Superior temporal gyrus (tissue), 1 donor: ENCODE measurements at regions not wholly inside any gene's neighbourhood (a gene's known extent, or its start where the extent isn't known, plus 50 kb on each side); places are given as distances from the start of the nearest gene placed in this dataset.
"Not testable (repeated sequence)": the region's sequence is repeated elsewhere in the genome, so short reads cannot be mapped to it uniquely, and the experiment has no call there.

ENCODE experiments used
- DNase-seq: peaks from one replicate; pipeline ENCODE4 v3.0.0-alpha.2; 2016; ENCODE audit errors: extremely low spot score

DNA sequence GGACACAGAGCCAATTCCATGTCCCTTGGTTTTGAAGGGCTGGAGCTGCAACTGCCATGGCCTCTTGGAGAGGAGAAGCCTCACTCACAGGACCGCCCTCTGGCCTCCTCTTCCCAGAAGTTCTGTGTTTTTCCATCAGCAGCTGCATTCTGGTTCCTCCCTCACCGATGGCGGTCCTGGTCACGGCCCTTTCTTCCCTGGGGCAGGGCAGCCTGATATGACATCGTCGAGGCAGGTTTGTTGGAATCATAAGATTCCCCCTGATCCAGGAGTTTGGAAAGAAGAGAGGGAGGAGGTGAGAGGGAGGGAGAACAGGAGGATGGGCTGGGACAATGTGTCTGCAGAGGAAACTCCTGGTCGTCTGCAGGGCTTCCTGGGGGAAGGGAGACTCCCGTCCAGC, 82.7 kb upstream of the PDZD8 start:
- DNase-seq = no peak

DNA sequence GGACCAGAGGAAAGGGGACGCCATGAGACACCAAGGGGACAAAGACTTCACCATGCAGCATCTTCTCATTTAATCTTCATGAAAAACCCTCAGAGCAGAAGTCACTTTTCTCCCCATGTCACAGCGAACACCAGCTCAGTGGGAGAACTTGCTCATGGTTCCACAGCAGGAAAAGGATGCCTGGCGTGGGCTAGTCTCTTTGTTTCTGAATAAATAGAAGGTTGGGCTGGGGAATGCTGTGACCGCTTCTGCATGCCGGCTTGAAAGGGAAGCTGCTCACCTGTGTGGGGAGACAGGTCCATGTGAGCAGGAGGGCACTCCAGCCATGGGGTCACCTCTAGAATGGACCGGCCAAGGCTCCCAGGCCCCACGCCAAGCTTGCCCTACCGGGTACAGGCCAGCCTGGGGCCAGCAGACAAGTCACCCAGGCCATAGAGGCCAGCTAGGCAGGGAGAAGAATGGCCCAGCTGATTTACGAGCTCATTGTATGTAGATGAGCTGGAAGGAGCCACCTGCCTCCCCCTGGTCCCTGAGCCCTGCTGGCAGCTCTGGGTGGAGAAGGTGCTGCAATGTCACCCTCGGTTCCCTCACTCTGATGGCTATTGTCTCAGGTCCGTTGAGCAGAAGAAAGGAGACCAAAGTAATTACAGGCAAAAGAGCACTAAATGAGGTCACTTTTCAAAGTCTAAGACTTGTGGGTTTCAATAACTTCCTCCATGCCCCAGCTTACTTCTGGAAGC, 82.0 kb upstream of the PDZD8 start:
- DNase-seq = no peak

DNA sequence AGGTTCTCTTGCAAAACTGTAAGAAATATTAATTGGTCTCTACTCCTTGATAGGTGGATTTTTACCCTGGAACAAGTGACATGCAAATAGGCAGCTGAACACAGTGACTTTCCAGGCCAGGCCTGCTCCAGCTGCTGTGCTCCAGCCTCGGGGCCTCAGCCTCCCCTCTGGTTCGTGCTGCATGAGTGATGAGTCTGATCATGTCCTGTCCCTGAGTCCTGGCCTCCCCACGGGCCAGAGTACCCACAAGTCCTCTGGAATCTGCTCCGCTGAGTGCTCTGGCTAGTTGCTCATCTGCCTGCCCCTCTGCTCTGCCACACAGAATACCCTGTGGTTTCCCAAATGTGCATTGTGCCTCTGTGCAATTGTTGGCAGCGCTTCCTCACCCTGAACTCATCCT, 80.1 kb upstream of the PDZD8 start:
- DNase-seq = no peak

DNA sequence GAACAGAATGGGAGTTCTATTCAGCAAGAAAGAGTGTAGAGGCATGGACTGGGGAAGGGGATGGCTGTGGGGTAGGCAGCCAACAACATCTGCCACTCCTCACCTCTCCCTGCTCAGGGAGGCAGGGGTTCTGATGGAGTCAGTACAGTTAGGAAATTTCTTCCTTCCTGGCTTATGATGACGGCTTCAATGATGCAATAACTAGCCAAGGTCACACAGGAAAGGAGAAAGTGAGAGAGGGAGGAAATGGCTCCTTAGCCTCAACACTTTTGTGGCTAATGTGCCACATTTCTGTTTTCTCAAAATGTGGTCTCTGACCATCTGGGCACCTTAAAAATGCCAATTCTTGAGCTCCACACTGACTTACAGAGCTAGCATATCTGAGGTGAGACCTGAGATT, 79.3 kb upstream of the PDZD8 start:
- DNase-seq = no peak

DNA sequence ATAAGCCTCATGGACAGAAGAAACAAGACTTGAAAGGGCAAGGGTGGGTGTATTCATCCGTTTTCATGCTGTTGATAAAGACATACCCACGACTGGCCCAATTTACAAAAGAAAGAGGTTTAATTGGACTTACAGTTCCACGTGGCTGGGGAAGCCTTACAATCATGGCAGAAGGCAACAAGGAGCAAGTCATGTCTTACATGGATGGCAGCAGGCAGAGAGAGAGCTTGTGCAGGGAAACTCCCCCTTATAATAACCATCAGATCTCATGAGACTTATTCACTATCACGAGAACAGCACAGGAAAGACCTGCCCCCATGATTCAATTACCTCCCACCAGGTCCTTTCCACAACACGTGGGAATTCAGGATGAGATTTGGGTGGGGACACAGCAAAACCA, 78.2 kb upstream of the PDZD8 start:
- DNase-seq = not testable (repeated sequence)

DNA sequence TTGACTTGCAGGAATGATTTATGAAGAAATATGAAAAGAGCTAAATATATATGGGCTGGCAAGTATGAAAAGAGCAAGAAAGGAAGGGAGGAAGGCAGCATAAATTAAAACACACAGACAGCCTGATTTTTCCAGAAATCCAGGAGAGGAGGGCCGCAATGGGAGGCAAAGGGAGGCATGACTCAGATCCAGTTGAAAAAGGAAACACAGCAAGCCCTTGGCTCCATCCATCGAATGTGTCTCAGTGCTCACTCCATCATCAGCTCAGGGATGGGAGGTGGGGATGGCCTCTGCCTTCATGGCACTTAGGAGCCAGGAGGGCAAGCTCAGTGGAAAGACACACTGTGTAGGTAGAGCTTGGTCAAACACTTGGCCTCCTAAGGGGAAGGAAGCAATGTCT, 75.7 kb upstream of the PDZD8 start:
- DNase-seq = no peak

DNA sequence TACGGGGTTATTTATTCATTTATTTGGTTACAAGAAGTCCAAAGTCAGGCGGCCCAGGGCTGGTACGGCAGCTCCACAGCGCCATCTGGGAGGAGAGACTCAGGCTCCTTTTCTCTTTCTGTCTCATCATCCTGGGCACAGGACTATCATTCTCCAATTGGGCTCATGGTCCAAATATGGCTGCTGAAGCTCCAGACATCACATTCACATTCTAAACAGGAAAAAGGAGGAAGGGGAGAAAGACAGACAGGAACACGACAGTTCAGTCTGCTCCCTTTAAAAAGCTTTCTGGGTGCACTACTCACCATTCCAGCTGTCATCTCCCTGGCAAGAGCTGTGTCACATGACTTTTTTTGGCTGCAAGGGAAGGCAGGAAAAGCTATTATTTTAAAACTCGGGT, 74.4 kb upstream of the PDZD8 start:
- no peak for DNase-seq

DNA sequence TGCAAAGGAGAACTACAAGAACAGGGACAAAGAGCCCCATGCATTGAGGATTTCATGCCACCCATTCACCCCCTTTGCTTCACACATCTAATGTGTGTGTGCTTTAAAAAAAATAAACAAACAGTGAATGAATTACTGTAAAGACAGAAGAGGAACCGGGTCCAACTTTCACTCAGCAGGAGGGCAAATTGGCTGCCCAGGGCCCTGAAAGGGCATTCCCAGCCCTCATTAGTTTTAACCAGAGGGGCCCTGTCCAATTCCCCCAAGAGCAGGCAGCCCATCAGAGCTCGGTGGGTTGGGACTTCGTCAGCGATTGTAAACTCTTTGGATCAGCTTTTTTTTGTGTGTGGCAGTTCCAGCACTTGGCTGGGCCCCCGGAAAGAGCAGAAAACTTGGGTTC, 73.6 kb upstream of the PDZD8 start:
- DNase-seq = no peak

DNA sequence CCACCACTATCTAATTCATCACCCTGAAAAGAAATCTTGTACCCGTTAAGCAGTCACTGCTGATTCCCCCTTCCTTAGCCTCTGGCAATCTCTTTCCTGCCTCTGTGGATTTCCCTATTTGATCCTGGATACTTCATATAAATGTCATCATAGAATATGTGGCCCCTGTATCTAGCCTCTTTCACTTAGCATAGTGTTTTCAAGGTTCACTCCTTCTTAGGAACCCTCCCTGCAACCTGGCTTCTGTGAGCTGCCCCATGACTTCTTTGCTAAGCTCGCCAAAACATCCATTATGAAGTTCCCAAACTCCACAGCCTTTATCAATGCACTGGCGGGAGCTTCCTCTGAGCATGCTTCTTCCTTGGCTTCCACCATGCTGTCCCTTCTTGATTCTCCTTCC, 70.8 kb upstream of the PDZD8 start:
- no peak for DNase-seq

DNA sequence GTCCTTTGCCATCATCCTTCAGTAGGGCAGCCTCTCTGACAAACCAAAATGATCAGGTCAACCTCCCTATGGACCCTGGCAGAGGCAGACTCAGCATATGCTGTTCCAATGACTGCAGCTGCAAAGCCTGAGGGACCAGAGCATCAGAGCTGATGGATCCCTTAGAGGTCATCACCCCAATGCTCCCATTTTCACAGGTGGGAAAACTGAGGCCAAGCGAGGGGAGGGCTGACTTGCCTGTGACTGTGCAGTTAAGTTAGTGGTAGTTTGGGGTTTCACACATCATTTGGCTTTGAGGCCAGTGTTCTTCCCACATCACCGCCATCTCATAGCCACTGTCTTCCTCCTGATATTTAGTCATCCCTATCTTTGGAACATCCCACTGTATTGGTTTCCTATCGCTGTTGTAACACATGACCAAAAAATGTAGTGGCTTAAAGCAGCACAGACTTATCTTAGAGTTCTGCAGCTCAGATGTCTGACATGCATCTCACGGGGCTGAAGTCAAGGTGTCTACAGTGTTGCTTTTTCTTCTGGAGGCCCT, 69.3 kb upstream of the PDZD8 start:
- DNase-seq = no peak

DNA sequence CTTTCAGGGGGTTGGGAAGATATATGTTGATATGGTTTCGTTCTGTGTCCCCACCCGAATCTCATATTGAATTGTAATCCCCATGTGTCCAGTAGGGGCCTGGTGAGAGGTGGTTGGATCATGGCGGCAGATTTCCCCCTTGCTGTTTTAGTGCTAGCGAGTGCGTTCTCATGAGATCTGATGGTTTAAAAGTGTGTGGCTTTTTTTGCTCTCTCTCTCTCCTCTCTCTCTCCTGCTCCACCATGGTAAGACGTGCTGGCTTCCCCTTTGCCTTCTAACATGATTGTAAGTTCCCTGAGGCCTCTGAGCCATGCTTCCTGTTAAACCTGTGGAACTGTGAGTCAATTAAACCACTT, 68.4 kb upstream of the PDZD8 start:
- no peak for DNase-seq

DNA sequence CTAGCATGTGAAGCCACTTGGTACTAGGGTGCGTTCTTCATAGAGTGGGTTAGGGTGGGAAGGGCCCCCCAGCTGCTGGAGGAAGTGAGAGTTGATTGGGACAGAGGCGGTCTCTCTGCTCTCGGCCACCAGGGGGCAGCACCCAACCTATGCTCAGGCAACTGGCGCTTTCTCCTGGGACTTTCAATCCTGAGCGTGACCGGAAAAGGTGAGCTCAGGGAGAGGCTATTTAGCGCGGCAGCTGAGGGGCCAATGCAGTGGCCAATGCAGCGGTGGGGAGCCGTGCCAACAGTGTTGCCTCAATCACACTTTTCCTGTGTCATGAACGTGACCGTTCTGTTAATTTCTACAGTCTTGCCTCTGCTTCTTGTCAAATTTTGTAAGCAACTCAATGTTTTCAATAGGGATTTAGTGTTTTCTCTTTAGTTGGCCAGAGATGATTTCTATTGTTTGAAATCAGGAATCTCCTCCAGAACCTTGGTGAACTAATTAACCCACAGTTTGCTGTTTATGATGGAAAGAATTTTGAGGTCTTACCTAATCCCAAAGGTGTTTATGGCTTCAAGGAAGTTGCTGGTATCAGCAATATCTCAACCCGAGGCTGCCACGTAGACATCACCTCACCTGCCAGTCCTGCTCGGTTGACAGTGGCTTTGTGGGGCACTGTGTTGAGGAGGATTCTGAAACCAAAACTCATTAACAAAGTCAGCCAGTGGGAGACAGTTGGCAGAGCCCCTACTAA, 67.9 kb upstream of the PDZD8 start:
- DNase-seq = peak; percentile 75

DNA sequence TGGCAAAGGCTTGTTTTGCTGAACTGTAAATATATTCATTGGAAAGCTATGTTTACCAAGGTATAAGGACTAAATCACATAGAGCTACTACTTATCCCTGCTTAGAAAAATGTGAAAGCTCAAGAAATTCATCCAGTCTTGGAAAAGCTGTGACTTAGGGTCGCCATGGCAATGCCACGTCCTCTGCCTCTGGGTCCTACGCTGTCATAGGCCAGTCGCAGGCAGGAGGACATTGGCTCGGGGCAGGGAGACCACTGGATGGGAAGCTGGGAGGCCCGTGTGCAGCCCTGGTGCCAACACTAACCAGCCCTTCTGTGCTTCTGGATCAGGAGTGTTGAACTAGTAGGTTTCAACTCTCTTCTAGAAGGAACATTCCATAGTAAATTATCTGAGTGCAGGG, 67.3 kb upstream of the PDZD8 start:
- DNase-seq = no peak

DNA sequence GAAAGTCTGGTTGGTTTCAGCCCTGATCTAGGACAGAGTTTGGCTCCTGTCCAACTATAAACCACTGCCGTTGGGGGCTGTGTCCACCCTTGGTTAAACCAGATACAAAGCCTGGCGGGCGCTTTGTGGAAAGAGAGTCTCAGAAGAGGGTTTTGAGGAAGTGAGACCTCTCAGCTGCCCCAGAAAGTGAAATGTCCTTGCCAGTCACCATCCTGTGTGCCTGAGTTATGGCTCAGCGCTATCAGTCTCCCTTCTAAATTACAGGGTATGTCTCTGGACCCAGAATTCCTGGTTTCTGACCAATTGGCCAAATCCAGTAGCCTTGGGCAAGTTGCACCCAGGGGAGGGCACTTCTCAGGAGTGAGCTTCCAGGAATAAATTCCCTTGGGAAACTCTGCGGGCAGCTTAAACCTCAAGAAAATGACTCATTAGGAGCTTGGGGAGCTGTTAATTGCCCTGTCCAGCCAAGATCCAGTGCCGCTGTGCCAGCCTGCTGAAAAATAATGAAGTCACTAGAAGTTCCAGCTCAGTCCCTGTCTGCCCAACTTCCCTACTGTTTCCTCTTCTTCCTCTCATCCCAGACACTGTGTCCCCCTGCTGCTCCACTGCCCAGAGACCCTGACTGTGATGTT, 66.7 kb upstream of the PDZD8 start:
- DNase-seq = no peak

DNA sequence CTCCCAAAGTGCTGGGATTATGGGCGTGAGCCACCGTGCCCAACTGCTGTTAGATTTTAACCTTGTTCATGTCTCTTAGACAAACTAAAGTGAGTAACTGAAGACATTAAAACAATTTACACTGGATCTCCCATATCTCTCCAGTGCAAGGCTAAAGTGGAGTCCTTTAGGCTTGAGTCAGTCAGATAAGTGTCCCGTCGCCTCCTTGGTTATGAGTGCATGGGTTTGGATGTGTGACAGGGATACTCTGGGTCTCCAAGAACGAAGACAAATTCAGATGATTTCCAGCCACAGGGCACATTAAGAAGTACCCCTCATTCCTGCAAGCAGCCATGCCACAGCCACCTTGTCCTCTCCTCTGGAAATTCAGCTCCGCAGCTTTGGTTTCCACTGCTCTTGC, 66.1 kb upstream of the PDZD8 start:
- no peak for DNase-seq

DNA sequence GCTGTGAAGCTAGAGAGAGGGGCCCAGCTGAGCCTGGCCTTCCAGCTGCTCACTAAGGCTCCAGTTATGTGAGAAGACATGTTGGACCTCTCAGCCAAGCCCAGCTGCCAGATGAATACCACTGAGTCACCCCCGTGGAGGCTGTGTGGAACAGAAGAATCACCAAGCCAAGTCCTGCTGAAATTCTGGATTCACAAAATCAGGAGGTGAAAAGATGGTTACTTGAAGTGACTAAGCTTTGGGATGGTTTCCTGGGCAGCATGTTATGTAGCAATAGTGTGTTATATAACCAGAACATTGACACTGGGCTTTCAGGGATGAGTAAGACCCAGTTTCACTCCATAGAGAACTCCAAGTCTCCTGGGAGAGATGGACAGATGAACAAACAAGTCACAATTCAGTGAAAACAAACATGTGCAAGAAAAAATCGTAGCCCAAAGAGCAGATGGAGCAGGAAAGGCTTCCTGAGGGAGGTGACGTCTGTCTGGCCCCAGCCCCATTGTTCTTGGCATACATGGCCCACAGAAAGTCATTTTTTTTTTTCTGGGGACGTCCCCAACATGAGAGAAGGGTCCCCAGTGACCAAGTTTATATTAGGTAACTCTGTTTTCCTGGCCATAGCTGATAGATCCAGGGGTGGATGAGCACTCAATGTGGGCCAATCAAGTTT, 64.1 kb upstream of the PDZD8 start:
- DNase-seq = peak; percentile 61

DNA sequence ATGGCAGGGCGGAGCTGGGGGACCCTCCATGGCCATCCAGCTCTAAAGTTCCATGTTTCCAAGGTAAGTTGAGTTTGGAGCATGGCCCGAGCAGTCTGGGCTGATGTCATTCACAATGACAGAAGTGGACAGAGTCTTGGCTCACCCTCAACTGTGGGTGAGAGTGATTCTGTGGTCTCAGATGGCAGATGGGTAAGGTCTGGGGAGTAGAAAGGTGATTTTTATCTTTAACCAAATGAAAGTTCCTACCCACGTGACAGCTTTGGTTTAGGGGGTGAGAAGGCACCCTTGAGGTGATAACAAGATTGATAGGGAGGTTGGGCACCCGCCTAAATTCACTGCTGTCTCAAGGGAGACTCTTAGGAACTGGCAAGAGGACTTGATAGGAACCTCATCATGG, 57.6 kb upstream of the PDZD8 start:
- DNase-seq = no peak

DNA sequence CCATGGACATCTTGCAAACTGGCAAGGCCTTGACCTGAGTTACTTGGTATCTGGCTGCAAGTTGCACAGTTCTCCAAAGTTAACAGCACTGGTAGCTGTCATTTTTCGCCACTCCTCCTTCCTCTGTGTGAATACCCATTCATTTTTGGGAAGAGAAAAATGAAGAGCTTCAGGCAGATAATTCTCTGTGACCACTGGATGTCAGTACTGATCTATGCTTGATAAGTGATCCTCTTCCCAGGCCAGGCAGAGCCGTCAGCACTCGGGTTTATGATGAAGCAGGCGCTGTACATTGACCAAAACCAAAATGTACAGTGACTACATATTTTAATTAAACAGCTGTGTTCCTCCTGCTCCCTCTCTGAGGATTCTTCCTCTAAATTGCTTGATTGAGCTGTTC, 55.9 kb upstream of the PDZD8 start:
- DNase-seq = peak; percentile 28

DNA sequence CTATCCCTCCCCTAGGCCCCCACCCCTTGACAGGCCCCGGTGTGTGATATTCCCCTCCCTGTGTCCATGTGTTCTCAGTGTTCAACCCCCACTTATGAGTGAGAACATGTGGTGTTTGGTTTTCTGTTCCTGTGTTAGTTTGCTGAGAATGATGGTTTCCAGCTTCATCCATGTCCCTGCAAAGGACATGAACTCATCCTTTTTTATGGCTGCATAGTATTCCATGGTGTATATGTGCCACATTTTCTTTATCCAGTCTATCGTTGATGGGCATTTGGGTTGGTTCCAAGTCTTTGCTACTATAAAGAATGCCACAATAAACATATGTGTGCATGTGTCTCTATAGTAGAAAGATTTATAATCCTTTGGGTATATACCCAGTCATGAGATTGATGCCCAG, 55.3 kb upstream of the PDZD8 start:
- not testable (repeated sequence) for DNase-seq

DNA sequence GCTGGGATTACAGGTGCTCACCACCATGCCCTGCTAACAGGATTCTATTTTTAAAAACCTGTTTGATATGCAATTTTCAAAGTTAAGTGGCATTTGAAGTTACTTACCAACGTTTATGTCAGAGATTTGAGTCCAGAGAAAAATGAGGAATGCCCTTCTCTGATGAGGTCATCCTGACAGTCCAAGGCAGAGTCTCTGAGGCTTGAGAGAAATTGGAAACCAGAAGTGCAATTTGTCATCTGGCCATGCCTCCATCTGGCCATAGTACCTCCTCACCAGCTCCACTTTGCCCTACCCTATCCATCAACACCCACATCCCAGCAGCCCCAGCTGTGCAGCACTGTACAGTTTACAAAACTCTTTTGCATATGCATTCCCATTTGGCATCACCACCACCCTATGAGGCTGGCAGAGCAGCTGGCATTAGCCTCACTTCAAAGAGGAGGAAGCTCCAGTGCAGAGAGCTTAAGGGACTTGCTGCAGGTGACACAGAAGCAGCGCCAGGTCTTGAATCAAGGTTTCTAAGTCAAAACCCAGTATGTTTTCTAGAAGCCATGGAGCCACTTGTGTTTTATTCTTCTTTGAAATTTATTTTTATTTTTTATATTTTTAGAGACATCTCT, 54.5 kb upstream of the PDZD8 start:
- no peak for DNase-seq

DNA sequence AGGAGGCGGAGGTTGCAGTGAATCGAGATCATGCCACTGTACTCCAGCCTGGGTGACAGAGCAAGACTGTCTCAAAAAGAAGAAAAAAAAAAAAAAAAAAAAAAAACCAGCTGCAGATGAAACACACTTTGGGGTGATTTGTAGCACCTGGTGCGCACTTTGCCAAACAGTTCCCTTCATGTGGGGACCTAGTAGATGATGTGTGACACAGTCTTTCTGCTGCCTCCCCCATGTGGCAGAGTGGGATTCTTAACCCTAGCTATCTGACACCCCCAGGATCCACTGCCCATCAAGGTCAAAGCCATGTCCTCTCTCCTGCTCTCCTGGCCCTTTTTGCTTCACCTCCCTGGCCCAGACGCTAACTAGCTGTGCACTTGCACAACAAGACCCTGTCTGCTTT, 52.1 kb upstream of the PDZD8 start:
- no peak for DNase-seq

DNA sequence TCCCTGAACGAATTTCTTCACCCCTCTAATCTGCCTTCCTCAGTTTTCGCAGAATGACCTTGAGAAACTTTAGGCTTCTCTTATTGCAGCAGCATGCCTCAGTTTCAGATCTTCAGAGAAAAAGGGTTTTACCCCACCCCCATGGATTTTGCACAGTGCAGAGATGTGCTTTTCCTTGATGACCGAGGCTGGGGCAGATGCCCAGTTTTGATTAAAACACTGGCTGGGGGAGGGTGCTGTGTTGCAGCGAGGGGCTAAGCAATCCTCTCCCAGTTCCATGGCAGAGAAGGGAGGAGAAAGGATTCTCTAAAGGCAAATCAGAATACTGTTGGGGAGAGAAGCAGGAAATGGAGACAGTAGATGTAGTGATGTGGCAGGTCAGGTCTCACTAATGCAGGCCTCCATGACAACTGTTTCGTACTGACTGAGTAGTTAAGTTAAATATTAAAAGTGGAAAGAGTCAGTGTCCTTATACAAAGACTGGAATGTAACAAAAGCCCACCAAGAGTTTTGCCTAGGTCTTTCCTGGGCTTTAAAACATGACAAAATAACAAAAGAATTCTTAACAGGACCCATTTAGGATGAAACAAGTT, 50.8 kb upstream of the PDZD8 start:
- DNase-seq = no peak
